ENCODE measurements at regions not wholly inside any gene's neighbourhood (a gene's known extent, or its start where the extent isn't known, plus 50 kb on each side); places are given as distances from the start of the nearest gene placed in this dataset.
A peak's percentile ranks its signal among the peaks of the same experiment; 100 is the strongest.

DNA sequence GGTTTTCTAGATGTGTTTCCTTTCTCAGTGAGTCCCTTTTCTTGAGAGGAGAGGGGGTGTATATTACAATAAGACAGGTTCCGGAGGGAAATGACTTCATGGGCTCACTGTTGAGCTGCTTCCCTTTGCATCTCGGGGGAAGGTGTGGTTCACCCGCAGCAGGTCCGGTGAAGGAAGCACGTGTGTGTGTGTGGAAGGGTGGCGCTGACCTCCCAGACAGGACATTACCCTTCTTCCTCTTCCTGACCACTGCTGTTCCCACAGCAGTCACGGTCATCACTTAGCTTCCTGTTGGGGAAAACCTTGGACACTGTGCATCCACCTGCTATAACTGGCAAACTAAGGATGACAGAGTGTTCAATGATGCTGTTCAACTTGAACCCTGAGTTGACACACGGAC lies 83.6 kb downstream of the PLEKHG1 start:
- TF ChIP-seq POLR2A (IDR thresholded peaks at IDR 0.05), result no peak
- TF ChIP-seq POLR2AphosphoS5 (IDR thresholded peaks at IDR 0.05), result peak; percentile 10
- TF ChIP-seq, protein P1, sequence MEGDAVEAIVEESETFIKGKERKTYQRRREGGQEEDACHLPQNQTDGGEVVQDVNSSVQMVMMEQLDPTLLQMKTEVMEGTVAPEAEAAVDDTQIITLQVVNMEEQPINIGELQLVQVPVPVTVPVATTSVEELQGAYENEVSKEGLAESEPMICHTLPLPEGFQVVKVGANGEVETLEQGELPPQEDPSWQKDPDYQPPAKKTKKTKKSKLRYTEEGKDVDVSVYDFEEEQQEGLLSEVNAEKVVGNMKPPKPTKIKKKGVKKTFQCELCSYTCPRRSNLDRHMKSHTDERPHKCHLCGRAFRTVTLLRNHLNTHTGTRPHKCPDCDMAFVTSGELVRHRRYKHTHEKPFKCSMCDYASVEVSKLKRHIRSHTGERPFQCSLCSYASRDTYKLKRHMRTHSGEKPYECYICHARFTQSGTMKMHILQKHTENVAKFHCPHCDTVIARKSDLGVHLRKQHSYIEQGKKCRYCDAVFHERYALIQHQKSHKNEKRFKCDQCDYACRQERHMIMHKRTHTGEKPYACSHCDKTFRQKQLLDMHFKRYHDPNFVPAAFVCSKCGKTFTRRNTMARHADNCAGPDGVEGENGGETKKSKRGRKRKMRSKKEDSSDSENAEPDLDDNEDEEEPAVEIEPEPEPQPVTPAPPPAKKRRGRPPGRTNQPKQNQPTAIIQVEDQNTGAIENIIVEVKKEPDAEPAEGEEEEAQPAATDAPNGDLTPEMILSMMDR (IDR thresholded peaks at IDR 0.05), result no peak
- intact Hi-C loops (cut with DNase I), result no loop called here
- WGBS, result 81% methylated on average over 8 of the region's 8 CpGs
- Histone ChIP-seq H3K9me3 (no peaks in the 10 kb centered on the region), H3K4me3 (no peak overlapping the region), H3K27ac (no peak overlapping the region), H3K27me3 (replicated peaks; ENCODE audit: insufficient read depth) (no peaks in the 10 kb centered on the region), H3K4me1 (replicated peaks) (no peaks in the 10 kb centered on the region), H3K36me3 (no peaks in the 10 kb centered on the region)
- no peak for DNase-seq (ENCODE audit: low spot score)

DNA sequence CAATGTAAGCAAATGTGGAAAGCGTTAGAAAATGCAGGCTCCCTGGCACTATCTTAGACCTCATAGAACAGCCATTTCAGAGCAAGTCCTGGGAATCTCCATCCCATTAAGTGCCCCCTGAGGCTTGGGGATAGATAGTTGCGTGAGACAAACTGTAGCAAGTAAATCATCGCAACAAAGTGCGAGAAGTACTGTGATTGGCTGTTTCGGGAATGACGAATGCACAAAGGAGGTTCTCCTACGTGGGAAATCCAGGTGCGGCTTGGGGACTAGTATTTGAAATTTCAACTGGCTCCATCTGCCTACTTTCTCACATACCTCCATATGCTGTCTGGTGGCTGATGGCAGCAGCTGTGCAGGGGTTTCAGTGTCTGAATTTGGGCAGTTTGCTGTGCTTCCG lies 84.5 kb downstream of the PLEKHG1 start:
- Histone ChIP-seq H3K36me3 (no peaks in the 10 kb centered on the region), H3K27ac (no peak overlapping the region), H3K4me1 (replicated peaks) (no peaks in the 10 kb centered on the region), H3K27me3 (replicated peaks; ENCODE audit: insufficient read depth) (no peaks in the 10 kb centered on the region), H3K9me3 (no peaks in the 10 kb centered on the region), H3K4me3 (no peak overlapping the region)
- intact Hi-C loops (cut with DNase I), result no loop called here
- DNase-seq (ENCODE audit: low spot score), result no peak
- TF ChIP-seq, protein P1 (IDR thresholded peaks at IDR 0.05), result no peak
- TF ChIP-seq POLR2AphosphoS5 (IDR thresholded peaks at IDR 0.05), result no peak
- TF ChIP-seq POLR2A (IDR thresholded peaks at IDR 0.05), result no peak
- 98% methylated on average over 9 of the region's 9 CpGs for WGBS

- intact Hi-C loops (cut with DNase I), result no loop called here
- Histone ChIP-seq H3K4me1 (replicated peaks) (no peaks in the 10 kb centered on the region), H3K4me3 (no peak overlapping the region), H3K27ac (no peak overlapping the region), H3K36me3 (no peaks in the 10 kb centered on the region), H3K9me3 (no peaks in the 10 kb centered on the region), H3K27me3 (replicated peaks; ENCODE audit: insufficient read depth) (no peaks in the 10 kb centered on the region)
- WGBS, result 79% methylated on average over 13 of the region's 13 CpGs
- TF ChIP-seq, protein P1 (IDR thresholded peaks at IDR 0.05), result no peak
- TF ChIP-seq POLR2AphosphoS5 (IDR thresholded peaks at IDR 0.05) (no peak), POLR2A (IDR thresholded peaks at IDR 0.05) (no peak)
- DNase-seq (ENCODE audit: low spot score), result no peak
These were observed 85.2 kb downstream of the PLEKHG1 start for GRCh38 chr6:150684714-150685459.

DNA sequence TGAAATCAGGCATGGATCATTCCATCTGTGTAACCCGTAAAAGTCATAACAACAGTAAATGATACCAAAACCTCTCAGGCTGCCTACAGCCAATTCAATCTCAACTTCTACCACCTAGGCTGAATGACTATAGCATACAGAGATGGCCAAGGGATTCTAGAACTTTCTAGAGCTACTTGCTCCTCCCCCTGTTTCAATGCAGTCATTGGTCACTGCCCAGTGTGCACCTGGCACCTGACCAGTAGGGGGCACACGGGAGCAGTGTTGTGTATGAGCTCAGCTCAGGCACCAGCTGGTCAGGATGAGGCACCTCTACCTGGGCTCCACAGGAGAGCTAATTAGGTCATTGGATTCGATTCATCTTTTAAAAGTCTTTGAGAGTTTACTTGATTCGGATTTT lies 86.2 kb downstream of the PLEKHG1 start:
- Histone ChIP-seq H3K4me1 (replicated peaks) (no peaks in the 10 kb centered on the region), H3K4me3 (no peak overlapping the region), H3K27ac (no peak overlapping the region), H3K27me3 (replicated peaks; ENCODE audit: insufficient read depth) (no peaks in the 10 kb centered on the region), H3K36me3 (no peaks in the 10 kb centered on the region), H3K9me3 (no peaks in the 10 kb centered on the region)
- intact Hi-C loops (cut with DNase I), result no loop called here
- DNase-seq (ENCODE audit: low spot score), result no peak
- TF ChIP-seq POLR2AphosphoS5 (IDR thresholded peaks at IDR 0.05), result no peak
- no peak for TF ChIP-seq POLR2A (IDR thresholded peaks at IDR 0.05)
- TF ChIP-seq, protein P1 (IDR thresholded peaks at IDR 0.05), result peak in 2 of 4 experiments; percentile 20 to 29
- 72% methylated on average over 4 of the region's 4 CpGs for WGBS

- Histone ChIP-seq H3K4me1 (replicated peaks) (no peaks in the 10 kb centered on the region), H3K9me3 (no peaks in the 10 kb centered on the region), H3K36me3 (no peaks in the 10 kb centered on the region), H3K4me3 (no peak overlapping the region), H3K27ac (no peak overlapping the region), H3K27me3 (replicated peaks; ENCODE audit: insufficient read depth) (no peaks in the 10 kb centered on the region)
- 66% methylated on average over 12 of the region's 12 CpGs for WGBS
- no peak for TF ChIP-seq POLR2A (IDR thresholded peaks at IDR 0.05)
- TF ChIP-seq, protein P1 (IDR thresholded peaks at IDR 0.05), result no peak
- TF ChIP-seq POLR2AphosphoS5 (IDR thresholded peaks at IDR 0.05), result no peak
- intact Hi-C loops (cut with DNase I), result no loop called here
- DNase-seq (ENCODE audit: low spot score), result no peak
These were observed 86.9 kb downstream of the PLEKHG1 start for GRCh38 chr6:150686566-150686965.
